ENCODE measurements at regions not wholly inside any gene's neighbourhood (a gene's known extent, or its start where the extent isn't known, plus 50 kb on each side); places are given as distances from the start of the nearest gene placed in this dataset.
"Not testable (repeated sequence)": the region's sequence is repeated elsewhere in the genome, so short reads cannot be mapped to it uniquely, and the experiment has no call there.

- no peak for TF ChIP-seq CTCF (conservative IDR thresholded peaks at IDR 0.05; ENCODE audit: low read depth, low read length)
- DNase-seq (ENCODE audit: low read depth): no peak
- H3K4me3 ChIP-seq (ENCODE audit: low read length): no peak overlapping the region
These were observed 212.0 kb downstream of the RPAP3 start for GRCh38 chr12:47493801-47494200.

DNA sequence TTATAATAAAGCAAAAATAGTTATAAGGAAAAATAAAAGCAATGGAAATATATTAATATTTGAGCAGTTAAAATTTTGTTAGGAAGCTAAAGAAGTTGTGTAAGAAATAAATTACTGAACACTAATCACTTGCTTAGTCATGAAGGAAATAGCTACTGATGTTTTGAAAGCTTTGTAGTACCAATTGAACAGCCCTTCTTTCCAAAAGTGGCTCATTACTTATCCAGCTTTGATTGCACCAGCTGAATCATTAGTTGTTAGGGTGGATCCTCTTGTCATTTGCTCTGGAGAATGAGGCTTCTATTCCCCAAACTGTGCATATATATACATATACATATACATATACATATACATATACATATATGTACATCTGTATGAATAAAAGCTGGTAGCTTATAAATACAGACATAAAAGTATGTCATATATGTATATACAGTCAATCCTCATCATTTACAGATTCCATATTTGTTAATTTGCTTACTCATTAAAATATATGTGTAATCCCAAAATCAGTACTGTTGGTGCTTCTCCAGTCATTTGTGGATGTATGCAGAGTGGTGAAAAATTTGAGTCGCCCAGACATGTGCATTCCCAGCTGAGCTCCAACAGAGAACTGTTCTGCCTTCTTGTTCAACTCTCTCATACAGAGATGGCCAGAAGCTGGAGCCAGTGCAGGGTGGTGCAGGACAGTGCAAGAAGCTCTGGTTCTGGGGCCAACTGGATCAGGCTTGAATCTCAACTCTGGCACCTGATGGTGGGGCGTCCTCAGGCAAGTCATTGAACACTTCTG is 214.1 kb downstream of the RPAP3 start:
- TF ChIP-seq CTCF (conservative IDR thresholded peaks at IDR 0.05; ENCODE audit: low read depth, low read length): no peak
- no peak overlapping the region for H3K4me3 ChIP-seq (ENCODE audit: low read length)
- no peak for DNase-seq (ENCODE audit: low read depth)

DNA sequence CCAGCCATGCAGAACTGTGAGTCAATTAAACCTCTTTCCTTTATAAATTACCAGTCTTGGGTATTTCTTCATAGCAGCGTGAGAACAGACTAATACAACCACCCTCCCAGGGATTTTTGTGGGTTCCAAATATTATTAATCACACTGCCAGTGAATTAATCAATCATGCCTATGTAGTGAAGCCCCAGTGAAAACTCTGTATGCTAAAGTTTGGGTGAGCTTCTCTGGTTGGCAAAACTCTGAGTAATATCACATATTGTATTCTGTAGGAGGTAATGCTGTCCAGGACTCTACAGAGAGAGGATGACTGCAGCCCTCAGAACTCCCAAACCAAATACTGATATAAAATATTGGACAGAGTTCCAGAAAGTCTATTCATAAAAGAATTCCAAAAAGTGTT is 216.9 kb downstream of the RPAP3 start:
- no peak overlapping the region for H3K4me3 ChIP-seq (ENCODE audit: low read length)
- DNase-seq (ENCODE audit: low read depth): no peak
- no peak for TF ChIP-seq CTCF (conservative IDR thresholded peaks at IDR 0.05; ENCODE audit: low read depth, low read length)

- no peak for TF ChIP-seq CTCF (conservative IDR thresholded peaks at IDR 0.05; ENCODE audit: low read depth, low read length)
- no peak overlapping the region for H3K4me3 ChIP-seq (ENCODE audit: low read length)
These were observed 224.8 kb downstream of the RPAP3 start for GRCh38 chr12:47481041-47481440.

DNA sequence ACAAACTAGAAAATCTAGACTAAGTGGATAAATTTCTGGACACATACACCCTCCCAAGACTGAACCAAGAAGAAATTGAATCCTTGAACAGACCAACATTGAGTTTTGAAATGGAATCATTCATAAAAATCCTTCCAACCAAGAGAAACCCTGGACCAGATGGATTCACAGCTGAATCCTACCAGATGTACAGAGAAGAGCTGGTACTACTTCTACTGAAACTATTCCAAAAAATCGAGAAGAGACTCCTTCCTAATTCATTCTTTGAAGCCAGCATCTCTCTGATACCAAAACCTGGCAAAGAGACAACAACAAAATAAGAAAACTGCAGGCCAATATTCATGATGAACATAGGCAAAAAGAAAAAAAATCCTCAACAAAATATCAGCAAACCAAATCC is 227.4 kb downstream of the RPAP3 start:
- H3K4me3 ChIP-seq (ENCODE audit: low read length): no peak overlapping the region
- no peak for TF ChIP-seq CTCF (conservative IDR thresholded peaks at IDR 0.05; ENCODE audit: low read depth, low read length)
- no peak for DNase-seq (ENCODE audit: low read depth)

More at GRCh38 chr12:47481041-47481440, 224.8 kb downstream of the RPAP3 start:
- DNase-seq (ENCODE audit: low read depth): no peak

- H3K4me3 ChIP-seq (ENCODE audit: low read length): no peak overlapping the region
- no peak for DNase-seq (ENCODE audit: low read depth)
- no peak for TF ChIP-seq CTCF (conservative IDR thresholded peaks at IDR 0.05; ENCODE audit: low read depth, low read length)
These were observed 232.7 kb downstream of the RPAP3 start for GRCh38 chr12:47473091-47473490.

GRCh38 chr12:47470349-47470748 is 235.5 kb downstream of the RPAP3 start:
- not testable (repeated sequence) for DNase-seq (ENCODE audit: low read depth)

GRCh38 chr12:47463918-47464317 is 241.9 kb downstream of the RPAP3 start:
- not testable (repeated sequence) for DNase-seq (ENCODE audit: low read depth); H3K4me3 ChIP-seq (ENCODE audit: low read length)

More at GRCh38 chr12:47470349-47470748, 235.5 kb downstream of the RPAP3 start:
- not testable (repeated sequence) for H3K4me3 ChIP-seq (ENCODE audit: low read length)

All from retinal pigment epithelial cell (primary cell).